Mucosa of stomach (tissue), 1 donor: ENCODE measurements at regions not wholly inside any gene's neighbourhood (a gene's known extent, or its start where the extent isn't known, plus 50 kb on each side); places are given as distances from the start of the nearest gene placed in this dataset.

Source experiments
- H3K27me3 ChIP-seq: one replicate; pipeline ENCODE4 v1.7.0; 2013; ENCODE audit warnings: mild to moderate bottlenecking, low read length; ENCODE audit not compliant: control insufficient read depth, insufficient read depth
- H3K36me3 ChIP-seq: one replicate; pipeline ENCODE4 v1.7.0; 2013; ENCODE audit warnings: low read length; ENCODE audit not compliant: control insufficient read depth, insufficient read depth
- H3K4me1 ChIP-seq: one replicate; pipeline ENCODE4 v1.7.0; 2013; ENCODE audit warnings: mild to moderate bottlenecking, low read length; ENCODE audit not compliant: control insufficient read depth, insufficient read depth
- H3K4me3 ChIP-seq: one replicate; pipeline ENCODE4 v1.7.0; 2013; ENCODE audit warnings: low read length
- H3K9ac ChIP-seq: one replicate; pipeline ENCODE4 v1.7.0; 2013; ENCODE audit warnings: mild to moderate bottlenecking, low read length, moderate library complexity
- H3K9me3 ChIP-seq: one replicate; pipeline ENCODE4 v1.7.0; 2013; ENCODE audit warnings: mild to moderate bottlenecking, low read length, moderate library complexity; ENCODE audit not compliant: control insufficient read depth
- donor health status: Pancreatic carcinoma.

DNA sequence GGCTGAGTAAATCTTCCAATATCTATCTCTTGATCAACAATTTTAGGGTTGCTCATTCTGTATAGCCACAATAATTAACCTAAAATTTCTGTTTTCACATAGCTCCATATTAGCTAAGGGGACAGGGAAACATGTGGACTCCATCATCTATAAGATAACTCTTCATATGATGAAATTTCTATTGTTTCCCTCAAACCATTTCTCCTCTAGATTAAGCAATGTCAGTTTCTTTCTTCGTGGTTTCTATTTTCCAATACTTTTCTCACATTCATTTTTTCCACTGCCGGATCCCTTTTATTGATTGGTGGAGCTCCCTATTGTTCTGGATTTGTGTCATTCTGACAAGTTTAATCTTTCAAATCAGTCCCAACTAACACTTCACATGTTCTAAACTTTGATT lies 1221.3 kb upstream of the ZEB2 start:
- Histone ChIP-seq H3K27me3 (no peaks in the 10 kb centered on the region), H3K36me3 (no peaks in the 10 kb centered on the region), H3K4me1 (peaks cover 5% of the 10 kb centered on the region), H3K4me3 (no peak overlapping the region), H3K9me3 (no peaks in the 10 kb centered on the region), H3K9ac (no peak overlapping the region)

DNA sequence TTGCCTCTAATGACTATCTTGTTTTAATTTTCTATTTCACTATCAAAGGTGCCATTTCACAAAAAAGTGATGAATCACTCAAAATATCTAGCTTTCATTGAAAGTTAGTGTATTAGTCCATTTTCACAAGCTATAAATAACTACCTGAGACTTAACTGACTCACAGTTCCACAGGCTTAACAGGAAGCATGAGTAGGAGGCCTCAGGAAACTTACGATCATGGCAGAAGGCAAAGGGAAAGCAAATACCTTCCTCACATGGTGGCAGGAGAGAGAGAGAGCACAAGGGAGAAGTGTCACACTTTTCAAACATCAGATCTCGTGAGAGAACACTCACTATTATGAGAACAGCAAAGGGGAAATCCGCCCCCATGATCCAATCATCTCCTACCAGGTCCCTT lies 1220.4 kb upstream of the ZEB2 start:
- Histone ChIP-seq H3K27me3 (no peaks in the 10 kb centered on the region), H3K9me3 (no peaks in the 10 kb centered on the region), H3K9ac (no peak overlapping the region), H3K4me1 (peaks cover 5% of the 10 kb centered on the region), H3K36me3 (no peaks in the 10 kb centered on the region), H3K4me3 (no peak overlapping the region)

GRCh38 chr2:145739681-145740080 lies 1219.8 kb upstream of the ZEB2 start:
- Histone ChIP-seq H3K27me3 (no peaks in the 10 kb centered on the region), H3K9me3 (no peaks in the 10 kb centered on the region), H3K4me1 (peaks cover under 1% of the 10 kb centered on the region), H3K36me3 (no peaks in the 10 kb centered on the region), H3K9ac (no peak overlapping the region), H3K4me3 (no peak overlapping the region)

DNA sequence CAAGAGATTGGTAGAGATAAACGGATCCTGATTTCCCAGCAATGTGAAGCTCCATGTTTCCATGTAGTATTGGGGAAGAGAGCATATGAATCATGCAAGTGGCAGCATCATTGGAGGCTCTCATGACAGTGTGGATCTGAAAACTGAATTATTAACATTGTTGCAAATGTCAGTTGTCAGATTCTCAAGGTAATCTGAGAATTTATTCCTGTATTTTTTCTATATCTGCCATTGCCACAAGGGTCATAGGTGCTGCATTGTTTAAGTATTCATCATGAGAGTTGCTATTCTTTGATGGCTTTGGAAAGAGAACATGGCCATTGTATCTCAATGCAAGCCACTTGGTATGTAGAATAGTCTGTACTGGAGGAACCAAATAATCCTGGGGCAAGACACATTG lies 1217.0 kb upstream of the ZEB2 start:
- H3K4me3 ChIP-seq = no peak overlapping the region
- H3K27me3 ChIP-seq = no peaks in the 10 kb centered on the region
- H3K9ac ChIP-seq = no peak overlapping the region
- H3K9me3 ChIP-seq = no peaks in the 10 kb centered on the region
- H3K4me1 ChIP-seq = no peaks in the 10 kb centered on the region
- no peaks in the 10 kb centered on the region for H3K36me3 ChIP-seq

- no peak overlapping the region for H3K9ac ChIP-seq
- H3K27me3 ChIP-seq = no peaks in the 10 kb centered on the region
- no peaks in the 10 kb centered on the region for H3K4me1 ChIP-seq
- no peaks in the 10 kb centered on the region for H3K36me3 ChIP-seq
- H3K9me3 ChIP-seq = no peaks in the 10 kb centered on the region
- H3K4me3 ChIP-seq = no peak overlapping the region
Measured at GRCh38 chr2:145731467-145731866, 1211.5 kb upstream of the ZEB2 start.

GRCh38 chr2:145729993-145730770 lies 1210.3 kb upstream of the ZEB2 start:
- H3K27me3 ChIP-seq = no peaks in the 10 kb centered on the region
- no peaks in the 10 kb centered on the region for H3K4me1 ChIP-seq
- H3K9me3 ChIP-seq = no peaks in the 10 kb centered on the region
- no peak overlapping the region for H3K9ac ChIP-seq
- H3K4me3 ChIP-seq = no peak overlapping the region
- H3K36me3 ChIP-seq = no peaks in the 10 kb centered on the region

DNA sequence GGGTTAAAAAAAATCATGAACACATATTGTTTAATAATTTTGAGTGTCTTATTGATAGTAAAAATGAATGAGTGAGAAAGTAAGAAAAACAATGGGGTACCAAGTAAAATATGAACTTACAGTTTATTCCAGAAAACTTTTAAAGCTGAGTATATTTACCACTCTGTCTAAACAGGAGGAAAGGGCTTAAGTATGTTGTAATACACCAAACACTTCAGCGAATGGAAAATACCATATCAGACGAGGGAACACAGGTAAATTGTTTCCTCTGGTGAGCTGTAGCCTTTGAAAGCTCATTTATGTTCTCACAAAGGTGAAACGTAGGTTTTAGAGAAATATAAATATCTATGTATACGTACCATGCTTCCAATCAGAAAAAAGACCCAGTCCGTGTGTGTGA lies 1209.6 kb upstream of the ZEB2 start:
- Histone ChIP-seq H3K36me3 (no peaks in the 10 kb centered on the region), H3K9ac (no peak overlapping the region), H3K9me3 (no peaks in the 10 kb centered on the region), H3K27me3 (no peaks in the 10 kb centered on the region), H3K4me3 (no peak overlapping the region), H3K4me1 (no peaks in the 10 kb centered on the region)

DNA sequence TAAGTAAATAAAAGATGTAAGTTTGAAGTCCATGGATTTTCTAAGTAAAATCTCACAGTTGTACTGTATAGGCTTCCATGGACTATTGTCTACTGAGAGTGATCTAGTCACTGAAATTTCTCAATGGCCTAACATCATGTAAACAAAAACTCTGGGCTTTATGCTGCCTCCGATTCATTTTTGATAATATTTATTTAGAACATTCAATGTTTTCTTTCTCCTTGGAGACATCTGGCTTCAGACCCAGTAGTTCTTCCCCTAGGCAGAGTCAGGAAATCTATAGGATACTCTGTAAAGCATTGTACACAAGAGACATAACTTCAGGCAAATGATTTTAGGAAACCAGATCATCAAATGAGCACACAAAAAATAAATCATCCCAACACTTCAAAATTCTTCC lies 1208.6 kb upstream of the ZEB2 start:
- no peak overlapping the region for H3K4me3 ChIP-seq
- no peaks in the 10 kb centered on the region for H3K27me3 ChIP-seq
- no peaks in the 10 kb centered on the region for H3K9me3 ChIP-seq
- H3K4me1 ChIP-seq = no peaks in the 10 kb centered on the region
- no peaks in the 10 kb centered on the region for H3K36me3 ChIP-seq
- no peak overlapping the region for H3K9ac ChIP-seq

DNA sequence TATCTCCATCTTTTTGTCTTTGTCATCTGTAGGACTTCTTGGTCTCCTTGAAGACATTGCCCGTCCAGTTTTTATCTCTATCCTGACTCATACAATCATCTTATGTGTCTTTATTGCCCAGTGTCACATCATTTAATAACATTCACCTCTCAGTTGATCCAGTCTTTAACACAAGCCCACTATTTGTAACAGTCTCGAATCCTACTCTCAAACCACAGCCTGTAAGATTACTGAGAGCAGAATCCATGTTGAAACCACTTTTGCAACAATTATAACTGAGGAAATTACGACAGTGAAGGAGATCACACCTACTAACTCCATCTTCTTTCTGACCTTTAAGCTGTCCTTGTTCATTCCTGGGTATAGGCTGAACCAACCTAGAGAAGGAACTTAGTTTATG lies 1206.0 kb upstream of the ZEB2 start:
- H3K9ac ChIP-seq = no peak overlapping the region
- no peak overlapping the region for H3K4me3 ChIP-seq
- H3K36me3 ChIP-seq = no peaks in the 10 kb centered on the region
- no peaks in the 10 kb centered on the region for H3K27me3 ChIP-seq
- H3K4me1 ChIP-seq = no peaks in the 10 kb centered on the region
- H3K9me3 ChIP-seq = no peaks in the 10 kb centered on the region

DNA sequence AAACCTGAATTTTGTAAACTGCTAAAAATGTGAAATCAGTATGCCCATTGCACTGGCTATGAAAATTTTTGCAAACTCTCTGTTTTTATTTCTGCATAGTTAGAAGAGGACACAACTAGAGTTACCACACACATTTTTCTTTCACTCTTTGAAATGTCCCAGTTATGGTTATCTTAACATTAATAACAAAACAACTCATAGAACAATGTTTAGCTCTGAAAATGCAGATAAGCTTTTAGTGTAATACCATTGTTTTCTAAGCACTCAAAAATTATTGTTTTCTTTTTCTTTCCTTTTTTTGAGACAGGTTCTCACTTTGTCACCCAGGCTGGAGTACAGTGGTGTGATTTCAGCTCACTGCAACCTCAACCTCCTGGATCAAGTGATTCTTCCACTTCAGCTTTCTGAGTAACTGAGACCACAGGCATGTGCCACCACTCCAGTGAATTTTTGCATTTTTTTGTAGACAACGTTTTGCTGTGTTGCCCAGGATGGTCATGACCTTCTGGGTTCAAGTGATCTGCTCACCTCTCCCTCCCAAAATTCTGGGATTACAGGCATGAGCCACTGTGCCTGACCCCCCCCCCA lies 1204.5 kb upstream of the ZEB2 start:
- H3K36me3 ChIP-seq = no peaks in the 10 kb centered on the region
- H3K4me1 ChIP-seq = no peaks in the 10 kb centered on the region
- no peak overlapping the region for H3K9ac ChIP-seq
- H3K4me3 ChIP-seq = no peak overlapping the region
- no peaks in the 10 kb centered on the region for H3K27me3 ChIP-seq
- no peaks in the 10 kb centered on the region for H3K9me3 ChIP-seq

GRCh38 chr2:145723872-145724271 lies 1204.0 kb upstream of the ZEB2 start:
- no peaks in the 10 kb centered on the region for H3K27me3 ChIP-seq
- no peaks in the 10 kb centered on the region for H3K9me3 ChIP-seq
- H3K4me3 ChIP-seq = no peak overlapping the region
- H3K4me1 ChIP-seq = no peaks in the 10 kb centered on the region
- no peak overlapping the region for H3K9ac ChIP-seq
- H3K36me3 ChIP-seq = no peaks in the 10 kb centered on the region

GRCh38 chr2:145721681-145722080 lies 1201.8 kb upstream of the ZEB2 start:
- Histone ChIP-seq H3K9me3 (no peaks in the 10 kb centered on the region), H3K36me3 (no peaks in the 10 kb centered on the region), H3K27me3 (no peaks in the 10 kb centered on the region), H3K4me3 (no peak overlapping the region), H3K4me1 (no peaks in the 10 kb centered on the region), H3K9ac (no peak overlapping the region)
